ENCODE measurements at regions not wholly inside any gene's neighbourhood (a gene's known extent, or its start where the extent isn't known, plus 50 kb on each side); places are given as distances from the start of the nearest gene placed in this dataset.

DNA sequence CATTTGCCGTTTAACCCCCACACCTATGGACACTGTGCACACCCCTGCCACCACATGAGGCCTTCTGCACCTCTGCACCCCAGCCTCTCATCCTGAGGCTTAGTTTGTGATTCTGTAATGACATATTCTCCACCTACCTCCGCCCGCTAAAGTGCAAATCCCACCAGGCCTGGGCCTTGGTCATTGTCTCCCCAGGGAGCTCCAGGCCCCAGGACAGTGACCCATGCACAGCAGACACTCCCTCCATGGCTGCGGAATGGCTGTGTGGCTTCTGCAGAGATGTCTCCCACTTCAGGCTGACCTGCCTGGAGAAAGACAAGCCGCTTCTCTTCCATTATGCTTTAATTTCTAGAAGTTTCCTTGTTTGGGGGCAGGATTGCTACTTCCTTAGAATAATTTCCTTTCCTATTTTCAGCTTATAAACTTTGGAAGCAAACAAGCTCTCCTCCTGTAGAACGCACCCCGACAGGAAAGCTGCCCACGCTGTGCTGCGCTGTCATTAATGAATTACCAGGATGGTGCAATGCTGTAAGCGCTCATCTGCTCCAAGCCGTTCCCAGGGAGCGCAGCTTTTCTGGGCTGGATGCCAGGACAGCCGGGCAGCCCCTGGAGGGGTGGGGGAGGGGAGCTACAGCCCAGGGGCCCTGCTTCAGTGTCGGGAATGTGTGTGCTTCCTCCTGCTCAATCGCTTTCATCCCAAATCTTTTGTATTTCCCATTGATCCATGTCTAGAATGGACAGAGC lies 618.0 kb downstream of the BRD1 start:
- H3K9me3 Mint-ChIP-seq, result no peaks in the 10 kb centered on the region

DNA sequence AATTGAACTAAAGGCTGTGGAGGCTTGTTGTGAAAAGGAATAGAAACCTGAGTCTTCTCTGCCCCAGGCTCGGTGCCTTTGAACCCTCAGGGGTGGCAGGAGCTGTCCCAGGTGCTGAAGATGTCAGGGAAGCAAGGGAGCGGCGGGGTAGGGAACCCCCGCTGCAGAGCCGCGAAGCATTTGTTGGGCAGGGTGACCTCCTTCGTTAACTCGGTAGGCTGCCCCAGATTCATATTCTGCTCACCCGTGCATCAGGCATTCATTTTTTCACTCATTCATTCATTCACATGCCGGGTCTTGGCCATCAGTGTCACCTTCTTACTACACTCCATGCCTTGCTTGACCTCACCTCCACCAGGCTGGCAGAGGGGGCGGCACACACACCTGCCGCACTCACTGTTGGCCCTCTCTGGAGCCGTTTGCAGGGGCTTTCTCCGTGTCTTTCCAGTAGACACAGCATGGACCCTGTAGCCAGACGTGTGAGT lies 618.9 kb downstream of the BRD1 start:
- WGBS (ENCODE audit: insufficient coverage), result 58% methylated on average over 15 of the region's 15 CpGs
- Mint-ChIP-seq H3K4me1 (no peaks in the 10 kb centered on the region), H3K9me3 (no peaks in the 10 kb centered on the region), H3K4me3 (no peak overlapping the region), H3K27me3 (ENCODE audit: low read depth in 2 of 2) (peaks cover 0 to 1% of the 10 kb centered on the region in 2 donors), H3K36me3 (no peaks in the 10 kb centered on the region), H3K27ac (no peak overlapping the region)
- intact Hi-C loops (cut with micrococcal nuclease), result no loop called here
- Histone ChIP-seq H3K27me3 (ENCODE audit: control insufficient read depth, insufficient read depth, low read length) (no peaks in the 10 kb centered on the region), H3K9me3 (ENCODE audit: control insufficient read depth, insufficient read depth, low read length) (no peaks in the 10 kb centered on the region), H3K36me3 (ENCODE audit: control insufficient read depth, insufficient read depth, low read length) (no peaks in the 10 kb centered on the region), H3K27ac (ENCODE audit: low read length) (no peak overlapping the region), H3K4me1 (ENCODE audit: control insufficient read depth, insufficient read depth, low read length) (no peaks in the 10 kb centered on the region), H3K4me3 (ENCODE audit: low read length) (no peak overlapping the region)
- TF ChIP-seq, protein P1, sequence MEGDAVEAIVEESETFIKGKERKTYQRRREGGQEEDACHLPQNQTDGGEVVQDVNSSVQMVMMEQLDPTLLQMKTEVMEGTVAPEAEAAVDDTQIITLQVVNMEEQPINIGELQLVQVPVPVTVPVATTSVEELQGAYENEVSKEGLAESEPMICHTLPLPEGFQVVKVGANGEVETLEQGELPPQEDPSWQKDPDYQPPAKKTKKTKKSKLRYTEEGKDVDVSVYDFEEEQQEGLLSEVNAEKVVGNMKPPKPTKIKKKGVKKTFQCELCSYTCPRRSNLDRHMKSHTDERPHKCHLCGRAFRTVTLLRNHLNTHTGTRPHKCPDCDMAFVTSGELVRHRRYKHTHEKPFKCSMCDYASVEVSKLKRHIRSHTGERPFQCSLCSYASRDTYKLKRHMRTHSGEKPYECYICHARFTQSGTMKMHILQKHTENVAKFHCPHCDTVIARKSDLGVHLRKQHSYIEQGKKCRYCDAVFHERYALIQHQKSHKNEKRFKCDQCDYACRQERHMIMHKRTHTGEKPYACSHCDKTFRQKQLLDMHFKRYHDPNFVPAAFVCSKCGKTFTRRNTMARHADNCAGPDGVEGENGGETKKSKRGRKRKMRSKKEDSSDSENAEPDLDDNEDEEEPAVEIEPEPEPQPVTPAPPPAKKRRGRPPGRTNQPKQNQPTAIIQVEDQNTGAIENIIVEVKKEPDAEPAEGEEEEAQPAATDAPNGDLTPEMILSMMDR (IDR thresholded peaks at IDR 0.05), result no peak
- DNase-seq, result no peak
- ATAC-seq, result no peak

More for the DNA sequence above, 618.0 kb downstream of the BRD1 start:
- no peak for ATAC-seq
- H3K27ac Mint-ChIP-seq, result no peak overlapping the region
- WGBS (ENCODE audit: insufficient coverage), result 81% methylated on average over 14 of the region's 15 CpGs
- Histone ChIP-seq H3K4me3 (ENCODE audit: low read length) (no peak overlapping the region), H3K4me1 (ENCODE audit: control insufficient read depth, insufficient read depth, low read length) (no peaks in the 10 kb centered on the region), H3K27me3 (ENCODE audit: control insufficient read depth, insufficient read depth, low read length) (no peaks in the 10 kb centered on the region), H3K27ac (ENCODE audit: low read length) (no peak overlapping the region), H3K9me3 (ENCODE audit: control insufficient read depth, insufficient read depth, low read length) (no peaks in the 10 kb centered on the region), H3K36me3 (ENCODE audit: control insufficient read depth, insufficient read depth, low read length) (no peaks in the 10 kb centered on the region)
- TF ChIP-seq, protein P1 (IDR thresholded peaks at IDR 0.05), result no peak
- DNase-seq, result no peak
- intact Hi-C loops (cut with micrococcal nuclease), result no loop called here
- no peaks in the 10 kb centered on the region for H3K4me1 Mint-ChIP-seq
- no peaks in the 10 kb centered on the region for H3K27me3 Mint-ChIP-seq (ENCODE audit: low read depth in 2 of 2)
- H3K4me3 Mint-ChIP-seq, result no peak overlapping the region
- no peaks in the 10 kb centered on the region for H3K36me3 Mint-ChIP-seq

DNA sequence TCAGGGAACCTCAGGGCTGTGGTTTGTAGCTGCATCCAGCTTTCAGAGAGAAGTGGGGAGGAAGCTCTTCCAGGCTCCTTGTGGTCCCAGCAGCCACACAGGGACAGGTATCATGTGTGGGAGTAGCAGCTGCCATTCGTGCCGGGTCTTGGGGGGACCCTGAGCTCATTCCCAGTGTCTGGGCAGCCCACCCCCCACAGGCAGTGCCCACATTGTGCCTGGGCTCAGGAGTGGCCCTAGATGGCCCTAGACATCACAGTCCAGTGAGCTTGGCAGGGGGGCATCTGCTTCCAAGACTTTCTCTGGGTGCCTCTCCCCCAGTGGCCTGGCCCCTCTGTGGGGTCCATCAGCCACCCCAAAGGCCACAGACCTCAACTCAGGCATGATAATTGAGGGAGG lies 619.7 kb downstream of the BRD1 start:
- Histone ChIP-seq H3K4me1 (ENCODE audit: control insufficient read depth, insufficient read depth, low read length) (no peaks in the 10 kb centered on the region), H3K27ac (ENCODE audit: low read length) (no peak overlapping the region), H3K36me3 (ENCODE audit: control insufficient read depth, insufficient read depth, low read length) (no peaks in the 10 kb centered on the region), H3K9me3 (ENCODE audit: control insufficient read depth, insufficient read depth, low read length) (no peaks in the 10 kb centered on the region), H3K4me3 (ENCODE audit: low read length) (no peak overlapping the region), H3K27me3 (ENCODE audit: control insufficient read depth, insufficient read depth, low read length) (no peaks in the 10 kb centered on the region)
- TF ChIP-seq, protein P1 (IDR thresholded peaks at IDR 0.05), result no peak
- DNase-seq (no peak), ATAC-seq (no peak)
- 70% methylated on average over 2 of the region's 2 CpGs for WGBS (ENCODE audit: insufficient coverage)
- no peaks in the 10 kb centered on the region for H3K4me1 Mint-ChIP-seq
- intact Hi-C loops (cut with micrococcal nuclease), result no loop called here
- H3K27me3 Mint-ChIP-seq (ENCODE audit: low read depth in 2 of 2), result peaks cover 0 to 7% of the 10 kb centered on the region in 2 donors
- no peaks in the 10 kb centered on the region for H3K9me3 Mint-ChIP-seq
- no peak overlapping the region for H3K27ac Mint-ChIP-seq
- no peaks in the 10 kb centered on the region for H3K36me3 Mint-ChIP-seq
- H3K4me3 Mint-ChIP-seq, result no peak overlapping the region
